NCI-H1092 treated with DMSO at 0.1 percent for 48 hours (cell line): ENCODE measurements at regions not wholly inside any gene's neighbourhood (a gene's known extent, or its start where the extent isn't known, plus 50 kb on each side); places are given as distances from the start of the nearest gene placed in this dataset.

Experiments used
- DNase-seq: peaks from one replicate; lab custom pipeline; 2025; lab: John Stamatoyannopoulos, UW

DNA sequence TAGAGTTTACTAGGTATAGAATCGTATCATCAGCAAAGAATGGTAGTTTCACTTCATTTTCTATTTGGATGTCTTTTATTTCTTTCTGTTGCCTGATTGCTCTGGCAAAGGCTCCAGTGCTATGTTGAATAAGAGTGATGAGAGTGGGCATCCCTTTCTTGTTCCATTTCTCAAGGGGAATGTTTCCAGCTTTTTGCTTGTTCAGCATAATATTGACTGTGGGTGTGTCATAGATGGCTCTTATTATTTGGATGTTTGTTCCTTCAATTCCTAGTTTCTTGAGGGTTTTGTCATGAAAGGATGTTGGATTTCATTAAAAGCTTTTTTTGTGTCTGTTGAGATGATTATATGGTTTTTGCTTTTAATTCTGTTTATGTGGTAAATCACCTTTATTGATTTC lies 1114.5 kb downstream of the RAPGEF2 start:
- no peak for DNase-seq

- no peak for DNase-seq
These were observed 1121.2 kb downstream of the RAPGEF2 start for GRCh38 chr4:160224049-160224448.

DNA sequence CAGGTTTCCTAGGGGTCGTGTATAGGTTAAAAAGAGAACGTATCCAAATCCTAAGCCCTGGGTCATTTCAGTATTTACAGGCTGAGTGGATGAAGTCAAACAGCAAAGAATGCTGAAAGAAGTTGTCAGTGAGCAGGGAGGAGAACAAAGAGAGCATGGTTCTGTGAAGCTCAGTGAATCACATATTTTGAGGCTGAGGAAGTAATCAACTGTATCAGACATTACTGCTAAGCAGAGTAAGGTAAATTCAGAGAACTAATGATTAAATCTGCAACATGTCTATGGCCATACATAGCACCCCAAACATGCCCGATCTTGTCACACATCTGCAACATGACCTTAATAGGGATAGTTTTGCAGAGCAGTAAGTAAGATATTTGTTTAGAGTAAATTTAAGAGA lies 1130.3 kb downstream of the RAPGEF2 start:
- no peak for DNase-seq

DNA sequence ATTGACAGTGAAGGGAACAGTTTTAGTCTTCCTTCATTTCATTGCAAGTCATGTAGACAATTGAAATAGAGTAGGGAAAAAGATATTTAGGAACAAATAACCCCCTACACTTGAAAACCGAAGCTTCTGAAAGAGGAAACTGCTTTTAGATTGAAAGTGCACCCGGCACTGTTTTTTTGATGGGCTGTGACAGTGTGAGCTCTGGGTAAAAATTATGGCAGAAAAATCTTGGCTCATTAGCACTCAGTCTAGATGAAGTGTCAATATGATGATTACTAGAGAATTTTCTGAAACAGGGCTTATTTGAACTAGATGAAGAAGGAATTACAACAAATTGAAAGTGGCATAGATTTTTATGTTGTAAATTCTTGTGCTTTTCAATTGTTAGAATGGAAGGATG lies 1132.4 kb downstream of the RAPGEF2 start:
- no peak for DNase-seq

DNA sequence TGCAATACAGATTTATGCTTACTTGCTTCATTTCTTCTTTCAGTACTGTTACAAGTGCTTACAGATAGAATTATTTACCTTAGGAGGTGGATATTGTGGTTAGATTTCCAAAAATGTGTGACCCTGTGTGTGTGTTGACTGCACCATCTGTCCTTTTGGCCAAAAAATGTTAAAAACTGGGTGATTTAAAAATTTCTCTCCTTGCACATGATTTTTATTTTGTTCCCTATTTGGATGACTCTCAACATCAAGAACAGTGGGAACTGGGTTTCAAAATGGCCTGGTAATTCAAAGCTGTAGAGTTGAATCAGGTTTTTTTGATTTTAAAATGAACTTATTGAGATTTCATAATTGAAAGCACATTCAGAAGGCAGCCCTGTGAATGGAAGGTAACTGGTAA lies 1132.9 kb downstream of the RAPGEF2 start:
- no peak for DNase-seq

DNA sequence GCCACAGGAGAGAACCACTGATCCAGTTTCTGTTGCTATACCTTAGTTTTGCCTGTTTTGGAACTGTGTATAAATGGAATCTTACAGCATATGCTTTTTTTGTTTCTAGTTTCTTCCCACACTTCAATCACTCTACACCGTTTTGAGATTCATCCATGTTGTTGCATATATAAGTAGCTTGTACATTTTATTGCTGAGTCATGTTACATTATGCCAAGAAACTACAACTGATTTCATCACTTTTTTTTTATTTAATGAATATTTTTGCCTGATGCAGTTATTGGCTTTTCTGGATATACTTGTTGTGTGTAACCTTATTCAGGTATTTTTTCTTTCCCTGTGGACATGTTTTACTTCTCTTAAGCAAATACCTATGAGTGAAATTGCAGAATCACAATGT lies 1135.9 kb downstream of the RAPGEF2 start:
- no peak for DNase-seq

GRCh38 chr4:160247091-160247656 lies 1144.3 kb downstream of the RAPGEF2 start:
- no peak for DNase-seq

GRCh38 chr4:160251522-160252170 lies 1148.8 kb downstream of the RAPGEF2 start:
- DNase-seq, result no peak

DNA sequence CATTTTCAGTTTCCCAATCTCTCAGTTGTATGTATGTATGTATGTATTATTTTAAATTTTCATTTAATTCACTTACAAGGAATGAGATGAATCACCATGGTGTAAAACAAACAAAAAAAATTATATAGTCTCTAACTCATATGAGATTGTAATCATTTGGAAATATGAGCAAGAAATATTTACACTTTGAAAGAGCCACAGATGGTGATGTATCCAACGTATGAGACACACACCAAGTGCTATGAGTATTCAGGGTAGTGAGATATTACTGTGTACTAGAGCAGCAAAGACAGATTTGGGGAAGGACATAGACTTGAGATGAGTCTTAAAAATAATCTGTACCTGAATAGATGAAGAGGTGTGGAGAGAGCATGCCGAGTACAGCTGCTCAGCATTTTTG lies 1154.4 kb downstream of the RAPGEF2 start:
- no peak for DNase-seq

- DNase-seq, result no peak
These were observed 1162.1 kb downstream of the RAPGEF2 start for GRCh38 chr4:160265014-160265413.

- no peak for DNase-seq
These were observed 1163.0 kb downstream of the RAPGEF2 start for GRCh38 chr4:160265836-160266235.

DNA sequence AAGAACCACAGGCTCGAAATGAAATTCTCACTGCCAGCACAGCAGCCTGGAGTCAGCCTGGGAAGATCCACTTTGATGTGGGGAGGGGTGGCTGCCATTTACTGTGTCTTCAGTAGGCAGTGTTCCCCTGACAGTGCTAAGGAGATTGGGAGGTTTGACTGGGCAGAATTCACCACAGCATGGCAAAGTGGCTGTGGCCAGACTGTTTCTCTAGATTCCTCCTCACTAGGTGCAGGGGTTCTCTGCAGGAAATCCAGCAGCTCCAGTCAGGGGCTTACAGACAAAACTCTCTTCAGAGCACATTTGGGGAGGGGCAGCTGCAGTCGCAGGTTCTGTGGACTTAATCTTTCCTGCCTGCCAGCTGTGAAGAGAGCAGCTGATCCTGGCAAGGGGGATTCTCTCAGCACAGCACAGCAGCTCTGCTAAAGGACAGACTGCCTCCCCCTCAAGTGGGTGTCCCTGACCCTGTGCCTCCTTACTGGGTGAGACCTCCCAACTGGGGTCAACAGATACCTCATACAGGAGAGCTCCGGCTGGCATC lies 1174.0 kb downstream of the RAPGEF2 start:
- no peak for DNase-seq

DNA sequence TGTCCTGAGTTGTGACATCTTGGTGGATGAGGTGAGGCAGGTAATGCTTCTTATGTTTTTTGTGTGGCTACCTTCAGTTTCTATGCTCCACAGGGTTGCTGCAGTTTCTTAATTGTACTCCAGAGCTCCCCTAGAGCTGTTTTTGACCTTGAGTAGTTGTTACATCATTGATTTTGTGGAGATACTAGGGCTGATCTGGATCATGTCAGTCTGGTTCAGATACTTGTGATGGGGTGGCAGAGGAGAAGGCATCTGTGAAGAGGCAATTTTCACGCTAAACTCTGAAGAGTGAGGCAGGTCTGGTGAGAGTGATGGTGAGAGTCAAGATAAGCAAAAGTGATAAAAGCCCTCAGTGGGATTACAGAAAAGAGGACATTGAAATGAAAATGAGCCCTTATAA lies 1180.2 kb downstream of the RAPGEF2 start:
- no peak for DNase-seq

DNA sequence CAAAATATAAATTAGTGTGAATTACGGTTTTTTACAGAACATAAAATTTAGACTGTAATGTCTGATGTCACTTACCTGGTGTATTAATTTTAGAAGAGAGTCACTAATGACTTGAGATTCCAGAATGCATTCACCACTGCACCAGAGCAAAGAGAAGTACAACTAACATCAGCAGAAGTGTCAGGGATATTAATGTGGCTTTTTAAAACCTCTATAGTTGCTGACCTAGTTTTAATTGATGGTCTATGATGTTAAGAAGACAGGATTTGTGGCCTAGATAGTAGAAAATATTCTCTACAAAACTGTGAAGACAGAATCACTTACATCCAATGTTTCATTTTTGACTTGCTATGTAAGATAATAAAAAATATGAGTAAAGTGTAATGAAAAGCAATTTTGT lies 1181.6 kb downstream of the RAPGEF2 start:
- DNase-seq, result no peak

GRCh38 chr4:160286051-160286450 lies 1183.2 kb downstream of the RAPGEF2 start:
- no peak for DNase-seq

DNA sequence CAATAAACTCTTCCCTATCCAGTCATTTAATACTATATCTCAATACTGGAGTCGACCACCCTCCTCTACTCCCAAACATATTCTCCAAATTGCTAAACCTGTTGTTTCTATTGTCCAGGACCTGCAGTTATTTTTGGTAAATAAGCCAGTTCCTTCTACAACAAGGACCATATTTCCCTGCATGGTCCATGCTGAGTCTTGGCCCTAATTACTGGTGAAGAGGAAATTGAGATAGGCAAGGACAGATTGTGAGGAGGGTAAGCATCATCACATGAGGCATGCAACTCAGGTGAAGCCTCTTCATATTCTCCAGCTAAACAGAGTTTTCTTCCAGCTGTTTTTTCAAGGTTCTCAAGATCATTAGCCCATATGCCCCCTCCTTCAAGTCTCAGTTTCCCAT lies 1193.6 kb downstream of the RAPGEF2 start:
- DNase-seq, result no peak

DNA sequence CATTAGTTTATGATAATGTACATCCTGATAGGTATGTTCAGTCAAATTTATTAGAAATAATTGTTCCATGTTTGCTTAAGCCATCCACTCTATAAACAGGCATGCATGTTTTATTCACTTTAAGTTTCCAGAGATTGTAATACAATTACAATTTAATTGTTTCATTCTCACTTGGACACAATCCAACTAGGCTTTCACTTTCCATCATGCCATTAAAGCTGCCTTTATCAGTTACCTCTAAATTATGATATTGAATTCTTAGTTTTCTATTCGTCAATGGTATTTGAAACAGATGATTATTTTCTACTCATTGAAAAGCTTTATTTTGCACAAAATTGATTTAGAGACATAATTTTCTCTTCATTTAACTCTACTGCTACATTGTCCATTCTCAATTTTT lies 1196.3 kb downstream of the RAPGEF2 start:
- peak; percentile 51 for DNase-seq

- DNase-seq, result peak; percentile 51
These were observed 1196.7 kb downstream of the RAPGEF2 start for GRCh38 chr4:160299608-160300007.

DNA sequence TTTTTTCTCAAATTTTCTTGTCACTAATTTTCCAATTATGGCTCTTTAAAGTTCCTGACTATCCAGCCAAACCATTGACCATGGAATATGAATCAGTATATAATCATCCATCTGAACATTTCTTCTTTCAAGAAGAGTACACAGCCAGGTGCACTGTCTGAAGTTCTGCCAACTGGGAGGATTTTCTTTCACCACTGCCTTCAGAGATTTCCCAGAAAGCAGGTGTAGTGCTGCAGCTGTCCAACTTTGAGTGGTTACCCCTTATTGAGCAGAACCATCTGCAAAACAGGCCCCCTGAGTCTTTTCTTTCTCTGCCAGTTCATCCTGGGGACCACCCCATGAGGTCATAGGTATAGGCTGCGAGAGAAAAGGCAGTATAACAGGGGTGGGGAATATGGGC lies 1213.2 kb downstream of the RAPGEF2 start:
- DNase-seq, result peak; percentile 12

DNA sequence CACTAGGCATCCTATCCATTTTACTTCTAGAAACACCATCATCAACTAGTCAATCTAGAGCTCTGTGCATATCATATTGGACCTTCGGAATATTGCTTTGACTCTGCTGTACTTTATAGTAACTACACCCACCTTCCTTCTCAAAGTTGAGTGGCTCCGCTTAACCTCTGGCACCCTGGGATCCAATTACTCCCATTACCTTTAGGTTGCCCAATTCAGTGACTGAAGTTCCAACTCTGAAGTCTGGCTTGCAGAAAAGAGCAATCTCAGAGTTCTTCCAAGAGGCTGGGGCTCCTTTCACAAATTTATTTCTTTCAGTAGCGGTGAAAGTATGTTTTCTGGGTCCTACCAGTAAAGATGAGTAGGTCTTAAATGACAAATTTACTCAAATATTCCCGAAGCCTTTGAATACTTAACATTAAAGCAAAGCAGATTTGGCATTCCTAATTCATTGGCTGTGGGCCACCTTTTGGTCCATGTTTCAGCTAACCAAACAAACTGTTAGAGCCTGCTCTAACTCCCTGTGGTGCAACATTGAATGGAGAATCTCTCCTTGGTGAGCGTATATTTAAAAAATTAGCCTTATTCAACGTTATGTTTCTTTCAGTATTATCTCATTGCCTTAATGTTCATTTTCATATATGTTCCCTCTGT lies 1215.8 kb downstream of the RAPGEF2 start:
- DNase-seq, result no peak

DNA sequence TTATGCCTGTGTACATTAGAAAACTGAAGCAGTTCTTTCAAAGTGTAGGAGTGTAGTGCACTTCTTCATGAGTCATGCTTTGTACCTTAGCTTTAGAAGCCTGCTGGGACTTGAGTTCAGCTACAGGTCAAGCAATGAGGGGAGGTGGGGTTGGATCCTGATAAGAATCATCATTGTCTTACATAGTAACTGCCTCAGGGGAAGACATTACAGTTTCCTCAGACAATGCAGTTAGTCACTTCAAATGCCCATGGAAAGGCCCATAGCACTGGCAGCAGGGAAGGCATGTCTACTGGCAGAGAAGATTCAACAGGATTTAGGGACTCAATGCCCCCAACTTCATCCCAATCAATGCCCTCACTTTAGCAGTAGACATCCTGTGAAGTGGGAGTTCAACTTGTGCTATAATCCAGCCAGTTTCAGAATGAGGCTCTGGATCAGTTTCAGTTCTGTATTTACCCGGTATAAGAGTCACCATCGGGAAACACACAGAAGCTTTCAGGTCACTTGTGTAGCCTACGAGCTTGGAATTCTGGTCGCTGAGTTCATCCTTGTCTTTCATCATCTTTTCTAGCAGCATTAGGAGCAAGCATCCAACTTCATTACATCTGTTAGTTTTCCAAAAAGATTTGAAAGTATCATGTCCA lies 1216.5 kb downstream of the RAPGEF2 start:
- peak; percentile 22 for DNase-seq

GRCh38 chr4:160319868-160320260 lies 1217.0 kb downstream of the RAPGEF2 start:
- no peak for DNase-seq

DNA sequence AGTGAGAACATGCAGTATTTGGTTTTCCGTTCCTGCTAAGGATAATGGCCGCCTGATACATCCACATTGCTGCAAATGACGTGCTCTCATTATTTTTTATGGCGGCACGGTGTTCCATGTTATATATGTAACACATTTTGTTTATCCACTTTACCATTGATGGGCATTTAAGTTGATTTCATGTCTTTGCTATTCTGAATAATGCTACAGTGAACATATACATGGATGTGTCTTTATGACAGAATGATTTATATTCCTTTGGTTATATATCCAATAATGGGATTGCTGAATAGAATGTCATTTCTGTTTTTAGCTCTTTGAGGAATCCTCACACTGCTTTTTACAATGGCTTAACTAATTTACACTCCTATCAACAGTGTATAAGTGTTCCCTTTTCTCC lies 1223.2 kb downstream of the RAPGEF2 start:
- DNase-seq, result no peak
